Fibroblast of gingiva (primary cell): ENCODE measurements at regions not wholly inside any gene's neighbourhood (a gene's known extent, or its start where the extent isn't known, plus 50 kb on each side); places are given as distances from the start of the nearest gene placed in this dataset.

Experiments
- DNase-seq: peaks from one replicate; pipeline ENCODE4 v3.0.0-alpha.2; 2011; ENCODE audit warnings: low read depth

- DNase-seq = no peak
Measured at GRCh38 chr14:61893371-61893940, 131.2 kb downstream of the SNAPC1 start.

DNA sequence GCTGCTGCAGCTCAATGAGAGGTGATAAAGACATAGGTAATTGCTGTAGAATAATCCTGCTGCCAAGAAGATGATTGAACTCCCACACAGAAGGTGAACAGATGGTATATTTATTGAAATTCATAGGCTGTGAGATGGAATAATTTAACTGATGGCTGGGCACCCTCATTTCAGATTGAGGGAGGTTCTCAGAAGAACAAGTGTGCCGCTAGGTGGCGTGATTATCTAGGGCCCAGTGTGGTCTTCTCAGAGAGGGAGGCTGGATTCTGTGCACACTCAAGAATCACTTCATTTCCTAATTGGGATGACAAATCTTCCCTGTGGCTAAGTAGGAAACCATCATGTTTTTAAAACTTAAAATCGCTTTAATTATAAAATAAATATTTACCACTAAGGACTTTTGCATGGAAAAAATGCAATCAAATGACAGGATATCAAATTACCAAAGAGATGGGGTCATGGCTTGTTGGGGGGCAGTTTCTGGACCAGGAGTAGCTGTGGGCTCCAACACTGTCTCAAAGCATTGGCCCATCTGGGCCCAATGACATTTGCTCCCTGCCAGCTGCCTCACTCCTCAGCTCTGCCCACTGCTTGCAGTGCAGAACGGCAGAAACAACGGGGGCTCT lies 132.3 kb downstream of the SNAPC1 start:
- peak; percentile 55 for DNase-seq

- no peak for DNase-seq
Measured at GRCh38 chr14:61897300-61897699, 135.1 kb downstream of the SNAPC1 start.

DNA sequence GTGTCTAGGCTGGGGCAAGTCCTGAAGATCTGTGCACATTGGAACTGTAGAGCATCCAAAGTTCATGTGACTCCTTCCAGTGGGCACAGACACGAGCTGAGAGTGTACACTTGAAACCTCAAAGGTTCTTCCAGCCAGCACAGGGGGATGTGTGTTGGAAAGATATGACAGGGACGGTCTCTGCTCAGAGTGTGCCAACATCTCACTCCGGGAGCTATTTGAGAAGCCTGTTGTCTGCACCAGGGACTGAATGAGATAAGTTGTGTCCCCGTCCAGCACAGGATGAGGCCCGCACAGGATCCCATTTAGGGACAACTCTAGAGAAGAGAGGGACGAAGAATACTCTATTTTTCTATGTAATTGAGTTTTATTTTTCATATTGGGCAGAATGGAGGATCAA lies 136.3 kb downstream of the SNAPC1 start:
- no peak for DNase-seq

DNA sequence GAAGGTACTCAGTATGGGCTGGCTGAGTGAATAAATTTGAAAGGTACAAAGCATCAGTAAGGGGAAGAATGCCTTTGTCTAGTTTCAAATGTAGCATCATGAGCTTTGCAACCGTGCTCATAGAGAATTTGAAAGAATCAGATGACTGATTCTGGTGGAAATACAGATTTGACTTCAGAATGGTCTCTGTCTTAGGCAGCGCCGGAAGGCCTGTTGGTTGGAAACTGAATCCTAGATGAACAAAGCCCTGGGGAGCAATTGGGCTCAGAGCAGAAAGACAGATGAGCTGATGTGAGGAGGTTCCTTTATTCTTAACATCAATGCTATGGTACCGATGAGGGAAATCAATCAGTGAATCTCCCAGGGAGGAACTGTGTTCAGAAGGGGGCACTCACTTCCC lies 137.3 kb downstream of the SNAPC1 start:
- no peak for DNase-seq

GRCh38 chr14:61904946-61905345 lies 142.7 kb downstream of the SNAPC1 start:
- no peak for DNase-seq

DNA sequence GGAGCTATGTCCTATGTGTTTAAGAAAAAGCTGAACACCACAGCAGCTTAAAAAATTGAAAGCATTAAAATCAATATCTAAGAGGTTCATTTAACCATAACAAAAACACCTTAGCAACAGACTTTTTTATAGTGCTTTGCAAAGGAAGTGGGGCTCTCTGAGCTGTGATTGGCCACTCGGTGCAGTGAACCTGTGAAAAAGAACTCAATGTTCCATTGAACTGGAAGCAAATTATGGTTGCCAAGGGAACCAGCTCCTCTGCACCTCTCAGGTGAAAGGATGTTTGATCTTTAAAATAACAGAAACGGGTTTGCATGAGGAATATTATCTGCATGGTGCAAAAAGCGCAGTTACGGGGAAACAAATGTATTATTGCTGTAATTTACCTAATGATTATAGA lies 149.4 kb downstream of the SNAPC1 start:
- no peak for DNase-seq

- DNase-seq = no peak
Measured at GRCh38 chr14:61918998-61919397, 156.8 kb downstream of the SNAPC1 start.

DNA sequence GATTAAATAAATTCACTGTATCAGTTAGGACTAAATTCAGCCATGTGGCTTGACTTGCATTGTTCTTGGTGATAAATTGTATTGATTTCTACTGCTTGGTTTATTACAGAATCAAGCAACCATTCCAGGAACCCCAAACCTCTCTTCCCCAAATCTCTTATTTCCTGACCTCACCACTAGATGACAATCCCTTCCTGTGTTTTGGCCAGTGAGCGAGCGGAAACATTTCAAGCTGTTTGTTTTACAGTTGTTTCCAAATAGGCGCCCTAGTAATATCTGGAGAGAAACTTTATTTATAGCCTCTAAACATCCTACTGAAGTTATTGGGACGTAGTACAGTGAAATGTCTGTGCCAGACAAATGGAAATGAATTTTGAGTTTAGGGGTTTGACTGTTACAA lies 161.1 kb downstream of the SNAPC1 start:
- peak; percentile 8 for DNase-seq

- DNase-seq = no peak
Measured at GRCh38 chr14:61925043-61925442, 162.8 kb downstream of the SNAPC1 start.

DNA sequence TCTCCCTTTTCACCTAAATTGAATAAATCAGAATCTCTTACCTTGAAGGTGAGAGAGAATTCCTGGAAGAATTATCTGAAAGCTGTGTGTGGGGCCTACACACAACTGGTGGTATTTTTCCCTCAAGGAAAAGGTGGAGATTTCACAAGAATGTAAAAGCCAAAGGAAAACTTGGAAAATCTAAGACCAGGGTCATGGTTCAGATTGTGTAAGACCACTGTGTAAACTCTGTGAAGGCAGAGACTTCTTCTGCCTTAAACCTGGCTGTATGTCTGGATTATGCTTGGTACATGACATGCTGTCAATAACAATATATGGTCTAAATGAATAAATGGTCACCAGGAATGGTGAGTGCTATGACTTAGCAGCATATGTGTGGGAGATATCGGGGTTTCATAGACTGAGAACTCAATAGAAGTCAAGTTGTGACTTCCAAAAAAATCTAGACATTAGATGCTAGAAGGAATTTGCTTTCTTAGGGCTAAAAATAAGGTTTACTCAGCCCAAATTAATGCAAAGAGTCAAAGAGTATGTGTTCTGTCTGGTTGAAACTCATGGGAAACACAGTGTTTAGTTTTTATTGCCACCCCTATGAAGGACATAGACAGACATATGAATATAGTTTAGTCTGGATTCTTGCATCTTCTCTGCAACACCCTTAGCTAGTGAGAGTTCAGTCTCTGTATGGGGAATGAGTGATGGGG lies 163.7 kb downstream of the SNAPC1 start:
- DNase-seq = no peak

- DNase-seq = no peak
Measured at GRCh38 chr14:61927060-61927459, 164.8 kb downstream of the SNAPC1 start.

DNA sequence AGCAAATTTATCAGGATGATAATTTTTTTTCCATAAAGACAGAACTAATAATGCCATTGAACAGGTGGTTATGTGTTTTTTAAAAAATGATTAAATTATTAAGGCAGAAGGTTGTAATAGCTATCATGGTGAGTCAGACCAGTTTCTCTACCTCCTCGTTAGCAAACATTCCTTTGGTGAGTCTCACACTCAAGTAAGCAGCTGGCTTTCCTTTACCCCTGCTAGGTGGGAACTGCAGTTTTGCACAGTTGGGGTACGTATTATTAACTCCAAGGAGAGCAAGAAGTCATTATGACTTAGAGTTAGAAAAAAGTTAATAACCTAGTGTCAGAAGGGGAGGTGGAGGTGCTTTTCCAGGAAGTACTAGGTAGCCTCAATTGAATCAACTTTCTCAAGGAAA lies 165.3 kb downstream of the SNAPC1 start:
- no peak for DNase-seq

DNA sequence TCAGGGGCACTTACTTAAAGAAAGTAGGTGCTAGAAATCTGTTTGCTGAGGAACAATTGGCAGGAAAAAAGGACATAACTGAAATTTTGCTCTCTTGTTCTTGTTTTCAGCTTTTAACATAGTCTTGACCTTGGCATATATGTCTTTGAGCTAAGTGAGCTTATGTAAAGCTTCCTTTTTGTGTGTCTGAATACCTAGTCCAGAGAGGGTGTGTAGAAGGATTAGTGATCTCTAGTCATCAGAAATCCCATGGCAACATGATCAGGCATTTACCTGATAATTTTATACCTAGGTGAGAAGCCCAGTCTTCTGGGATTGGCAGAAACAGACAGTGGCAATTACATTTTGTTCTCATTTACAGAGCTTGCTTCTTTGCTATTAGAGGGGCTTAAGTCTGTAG lies 166.1 kb downstream of the SNAPC1 start:
- DNase-seq = no peak

- no peak for DNase-seq
Measured at GRCh38 chr14:61928701-61929100, 166.5 kb downstream of the SNAPC1 start.

DNA sequence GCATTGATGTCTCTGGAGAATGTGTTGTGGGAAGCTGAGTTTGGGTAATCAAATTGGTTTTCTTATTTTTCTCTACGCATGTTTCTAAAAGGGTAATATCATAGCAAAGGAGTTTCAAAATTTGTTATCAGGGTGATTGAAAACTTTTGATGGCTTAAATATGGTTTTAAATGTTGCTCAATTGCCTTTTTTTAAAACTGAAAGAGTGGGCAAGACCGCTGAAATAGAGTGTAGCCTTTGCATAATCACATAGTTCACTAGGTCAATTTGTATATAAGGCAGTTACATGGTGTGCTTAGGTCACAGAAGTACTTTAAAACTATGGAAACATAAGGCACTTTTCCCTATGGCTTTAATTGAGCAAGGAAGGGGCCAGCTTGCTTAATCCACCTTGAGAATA lies 167.4 kb downstream of the SNAPC1 start:
- DNase-seq = peak; percentile 4

DNA sequence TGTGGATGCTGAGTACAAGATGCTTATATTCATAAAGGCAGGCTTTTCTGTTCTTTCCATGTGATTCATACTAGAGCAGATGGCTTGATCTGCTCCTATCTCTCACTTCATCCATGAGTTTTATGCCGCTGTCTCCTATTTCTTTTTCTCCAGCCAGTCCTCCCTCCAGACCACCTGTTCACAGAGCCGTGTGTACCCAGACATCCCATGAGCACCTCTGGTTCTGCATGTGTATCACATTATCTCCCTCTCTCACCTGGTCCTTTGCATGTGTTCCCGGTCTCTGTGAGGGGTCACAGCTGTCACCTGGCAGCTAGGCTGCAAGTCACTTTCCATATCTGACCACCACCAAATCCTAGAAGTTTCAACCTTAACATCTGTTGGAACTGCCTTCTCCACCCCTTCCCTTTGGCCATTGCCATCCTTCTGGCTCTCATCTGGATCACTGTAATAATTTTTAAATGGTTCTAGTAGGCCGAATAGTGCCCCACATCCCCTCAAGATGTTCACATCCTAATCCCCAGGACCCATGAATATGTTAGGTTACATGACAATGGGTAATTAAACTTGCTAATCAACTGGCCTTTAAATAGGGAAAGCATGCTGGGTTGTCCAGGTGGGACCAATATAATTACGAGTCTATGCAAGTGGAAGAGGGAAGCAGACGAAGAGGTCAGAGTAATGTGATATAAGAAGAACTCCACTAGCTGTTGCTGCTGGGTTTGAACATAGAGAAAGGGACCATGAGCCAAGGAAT lies 168.1 kb downstream of the SNAPC1 start:
- no peak for DNase-seq

DNA sequence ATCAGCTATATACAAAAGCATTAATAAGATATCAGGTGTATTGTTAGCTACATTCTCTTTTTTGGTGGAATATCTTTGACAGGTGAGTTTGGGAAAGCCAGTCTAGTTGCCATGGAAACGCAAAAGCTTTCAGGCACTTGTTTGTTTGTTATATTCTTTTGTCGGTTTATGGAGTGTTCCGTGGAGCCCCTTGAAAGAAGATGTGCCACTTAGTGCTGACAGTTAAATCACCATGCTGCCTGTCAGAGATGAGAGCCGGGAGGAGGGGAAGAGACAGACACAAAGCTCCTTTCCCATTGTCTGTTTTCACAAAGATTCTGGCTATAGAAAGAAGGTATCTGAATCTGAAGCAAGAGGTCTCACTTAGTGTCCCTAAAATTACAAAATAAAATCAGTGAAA lies 170.8 kb downstream of the SNAPC1 start:
- DNase-seq = no peak

DNA sequence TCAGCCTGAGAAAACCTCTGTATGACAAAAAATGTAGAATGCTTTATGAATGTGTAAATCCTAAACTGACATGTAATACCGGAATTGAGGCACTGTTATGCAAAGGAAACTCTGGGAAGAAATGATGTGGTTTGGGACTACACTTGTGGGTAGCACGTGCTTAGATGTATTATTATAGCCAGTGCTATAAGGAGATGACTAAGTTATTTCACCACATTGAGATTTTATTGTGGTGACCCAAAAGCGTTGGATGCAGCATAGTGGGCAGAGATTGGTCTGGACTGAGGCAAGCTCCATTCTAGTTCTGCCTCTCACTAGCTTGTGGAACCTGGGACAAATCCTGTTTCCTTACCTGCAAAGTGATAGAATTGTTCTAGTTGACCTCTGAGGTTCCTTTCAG lies 172.2 kb downstream of the SNAPC1 start:
- peak; percentile 82 for DNase-seq

GRCh38 chr14:61939776-61940175 lies 177.6 kb downstream of the SNAPC1 start:
- DNase-seq = no peak

DNA sequence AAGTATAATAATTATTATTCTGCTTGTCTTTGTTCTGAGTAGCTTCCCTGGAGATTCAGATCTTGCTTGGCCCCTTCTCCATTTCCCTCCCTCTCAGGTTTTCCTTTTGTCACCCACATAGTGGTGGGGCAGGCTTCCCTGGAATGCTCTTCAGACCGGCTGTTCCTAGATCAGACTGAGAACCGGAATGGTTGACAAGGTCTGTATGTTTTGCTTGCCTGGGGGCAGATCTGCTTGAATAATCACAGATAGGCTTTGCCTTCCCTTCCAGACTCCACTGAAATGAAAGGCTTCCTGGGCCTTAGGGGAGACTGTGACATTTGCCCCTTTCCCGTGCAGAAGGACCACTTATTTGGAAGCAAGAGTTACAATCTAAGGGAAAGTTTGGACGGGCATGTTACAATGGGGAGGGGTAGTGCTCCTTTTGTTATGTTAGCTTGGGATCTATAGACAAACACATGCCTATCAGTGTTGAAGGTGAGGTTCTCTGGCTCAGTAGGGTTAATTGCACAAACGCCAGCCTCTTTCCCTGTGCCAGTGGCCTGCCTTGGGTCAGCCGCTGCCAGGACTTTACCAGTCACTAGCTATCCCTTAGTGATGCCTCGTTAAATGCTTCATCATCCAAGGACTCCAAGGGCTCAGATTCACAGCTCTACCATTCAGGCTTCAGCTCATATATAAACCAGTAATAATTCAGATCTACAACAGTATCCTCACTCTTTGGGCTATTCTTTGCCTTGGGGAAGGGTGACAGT lies 178.6 kb downstream of the SNAPC1 start:
- DNase-seq = no peak

GRCh38 chr14:61941421-61942150 lies 179.4 kb downstream of the SNAPC1 start:
- no peak for DNase-seq
